K562 (cell line): ENCODE measurements at regions not wholly inside any gene's neighbourhood (a gene's known extent, or its start where the extent isn't known, plus 50 kb on each side); places are given as distances from the start of the nearest gene placed in this dataset.

Experiments used
- C11orf30 ChIP-seq: fragments of 450-650 bp; IDR thresholded peaks from 2 replicates; pipeline ENCODE4 v1.6.1; 2016; ENCODE audit warnings: low read depth, mild to moderate bottlenecking
- CBX2 ChIP-seq: fragments of 200-600 bp; sonication (generic); IDR thresholded peaks from one replicate; pipeline ENCODE4 v1.6.1; 2012; ENCODE audit warnings: mild to moderate bottlenecking, low read length, inconsistent platforms; ENCODE audit not compliant: insufficient read depth, poor library complexity, severe bottlenecking
- CHD2 ChIP-seq: IDR thresholded peaks from 2 replicates; pipeline ENCODE4 v1.6.1; 2011; ENCODE audit warnings: low read depth, low read length
- HDAC8 ChIP-seq: fragments of 450-650 bp; IDR thresholded peaks from 2 replicates; pipeline ENCODE4 v1.6.1; 2016; ENCODE audit warnings: mild to moderate bottlenecking, missing genetic modification characterization, moderate library complexity, missing compliant biosample characterization
- NCOA2 ChIP-seq, 2 experiments: fragments of 450-650 bp; IDR thresholded peaks; 2 replicates each; pipeline ENCODE4 v1.6.1; 2018; ENCODE audit warnings: mild to moderate bottlenecking in 2 of 2, moderate library complexity in 1 of 2; ENCODE audit not compliant: partially characterized antibody in 2 of 2
- NFRKB ChIP-seq: fragments of 450-650 bp; IDR thresholded peaks from 2 replicates; pipeline ENCODE4 v1.6.1; 2016; ENCODE audit warnings: low read depth
- NR2C1 ChIP-seq, 2 experiments: fragments of 450-650 bp; IDR thresholded peaks; 2 replicates each; pipeline ENCODE4 v1.6.1; 2017; ENCODE audit warnings: mild to moderate bottlenecking in 2 of 2, antibody characterized with exemption in 1 of 2, inconsistent platforms in 1 of 2, missing compliant biosample characterization in 1 of 2, missing genetic modification characterization in 1 of 2
- SIN3A ChIP-seq, 2 experiments: fragments of 150-350 bp in 1 of 2; IDR thresholded peaks; 2 replicates each; pipeline ENCODE4 v1.6.1; 2011 to 2016; ENCODE audit warnings: borderline replicate concordance in 2 of 2, low read depth in 2 of 2, low read length in 2 of 2, mild to moderate bottlenecking in 2 of 2, moderate library complexity in 2 of 2; ENCODE audit not compliant: control insufficient read depth in 1 of 2
- THRAP3 ChIP-seq: fragments of 450-650 bp; IDR thresholded peaks from 2 replicates; pipeline ENCODE4 v1.6.1; 2016; ENCODE audit warnings: mild to moderate bottlenecking, inconsistent platforms, borderline replicate concordance
- TRIM24 ChIP-seq, 2 experiments: fragments of 450-650 bp; IDR thresholded peaks; 2 replicates each; pipeline ENCODE4 v1.6.1; 2016
- ZBTB7A ChIP-seq: IDR thresholded peaks from 2 replicates; pipeline ENCODE4 v1.6.1; 2011; ENCODE audit warnings: low read depth, mild to moderate bottlenecking, low read length, moderate library complexity, borderline replicate concordance; ENCODE audit not compliant: control insufficient read depth
- ZEB2 ChIP-seq: fragments of 450-650 bp; IDR thresholded peaks from 2 replicates; pipeline ENCODE4 v1.6.1; 2016
- ZNF175 ChIP-seq: fragments of 200-800 bp; sonication (Bioruptor generic); IDR thresholded peaks from 2 replicates; pipeline ENCODE4 v1.6.1; 2016; ENCODE audit warnings: low read depth, mild to moderate bottlenecking, missing genetic modification characterization, missing compliant biosample characterization
- ZNF184 ChIP-seq: sonication (generic); formaldehyde crosslinking; IDR thresholded peaks from 2 replicates; pipeline ENCODE4 v1.5.0; 2020; ENCODE audit warnings: missing genetic modification reagents
- ZNF197 ChIP-seq: fragments of 200-800 bp; sonication (Bioruptor generic); IDR thresholded peaks from 2 replicates; pipeline ENCODE4 v1.6.1; 2016; ENCODE audit warnings: low read depth, missing genetic modification characterization, missing compliant biosample characterization
- ZNF23 ChIP-seq: fragments of 250-450 bp; sonication (Bioruptor Pico); IDR thresholded peaks from 2 replicates; pipeline ENCODE4 v1.4.0; 2020; ENCODE audit warnings: mild to moderate bottlenecking
- ZNF324 ChIP-seq: fragments of 250-450 bp; sonication (Bioruptor Pico); IDR thresholded peaks from 2 replicates; pipeline ENCODE4 v1.4.0; 2020; ENCODE audit warnings: mild to moderate bottlenecking
- ZNF41 ChIP-seq: fragments of 250-450 bp; sonication (Bioruptor Pico); conservative IDR thresholded peaks from 2 replicates; pipeline ENCODE4 v1.4.0; 2020; ENCODE audit warnings: mild to moderate bottlenecking
- ZNF584 ChIP-seq: fragments of 200-800 bp; sonication (Bioruptor generic); IDR thresholded peaks from 2 replicates; pipeline ENCODE4 v1.6.1; 2016; ENCODE audit warnings: low read depth, mild to moderate bottlenecking, missing genetic modification characterization, missing compliant biosample characterization
- TF ChIP-seq, protein P1 (sequence below): sonication (generic); formaldehyde crosslinking; IDR thresholded peaks from 2 replicates; pipeline ENCODE4 v1.8.0; 2022; ENCODE audit warnings: mild to moderate bottlenecking, missing genetic modification reagents
- TF ChIP-seq, protein P2 (sequence below), 2 experiments: fragments of 450-650 bp in 1 of 2; sonication (generic) in 1 of 2; formaldehyde crosslinking; conservative IDR thresholded peaks; 2 replicates each; pipeline versions ENCODE4 v1.4.0 to v1.8.1; 2020 to 2022; ENCODE audit warnings: mild to moderate bottlenecking in 1 of 2, missing genetic modification reagents in 1 of 2
- TF ChIP-seq, protein P3 (sequence below), 2 experiments: IDR thresholded peaks; 2 replicates each; pipeline ENCODE4 v1.6.1; 2011; ENCODE audit warnings: borderline replicate concordance in 1 of 2, control low read depth in 1 of 2, low read depth in 1 of 2, low read length in 1 of 2, mild to moderate bottlenecking in 1 of 2, mixed read lengths in 1 of 2, moderate library complexity in 1 of 2; ENCODE audit not compliant: insufficient read depth in 1 of 2, insufficient read length in 1 of 2, poor library complexity in 1 of 2, severe bottlenecking in 1 of 2; ENCODE audit errors: extremely low read depth in 1 of 2
- TF ChIP-seq, protein P4 (sequence below): fragments of 450-650 bp; formaldehyde crosslinking; IDR thresholded peaks from 2 replicates; pipeline ENCODE4 v1.4.0; 2020; ENCODE audit warnings: mild to moderate bottlenecking
- TF ChIP-seq, protein P5 (sequence below): fragments of 250-450 bp; sonication (Bioruptor Pico); IDR thresholded peaks from 2 replicates; pipeline ENCODE4 v1.5.0; 2021

DNA sequence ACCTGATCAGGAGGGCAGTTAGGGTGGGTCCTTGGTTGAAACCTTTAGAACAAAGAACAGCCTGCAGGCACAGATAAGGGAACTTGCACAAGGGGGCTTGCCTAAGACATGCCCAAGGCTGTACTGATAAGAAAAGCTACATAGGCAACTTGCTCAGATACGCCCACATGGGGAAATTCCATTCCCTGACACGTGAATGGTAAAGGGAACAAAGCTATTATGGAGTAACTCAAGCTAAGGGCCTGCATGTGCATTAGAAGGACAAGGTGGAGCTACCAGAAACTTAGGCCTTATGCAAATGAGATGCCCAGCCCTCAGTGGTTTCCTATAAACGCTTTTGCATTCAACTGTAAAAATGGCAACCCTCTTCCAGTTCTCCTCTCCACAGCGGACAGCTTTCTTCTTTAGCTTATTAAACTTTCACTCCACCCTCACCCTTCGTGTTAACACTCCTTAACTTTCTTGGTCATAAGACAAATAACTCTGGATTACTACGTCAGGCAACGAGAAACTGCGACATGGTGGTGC is 1192.1 kb upstream of the CELF2 start (continued):
- TF ChIP-seq, protein P1, sequence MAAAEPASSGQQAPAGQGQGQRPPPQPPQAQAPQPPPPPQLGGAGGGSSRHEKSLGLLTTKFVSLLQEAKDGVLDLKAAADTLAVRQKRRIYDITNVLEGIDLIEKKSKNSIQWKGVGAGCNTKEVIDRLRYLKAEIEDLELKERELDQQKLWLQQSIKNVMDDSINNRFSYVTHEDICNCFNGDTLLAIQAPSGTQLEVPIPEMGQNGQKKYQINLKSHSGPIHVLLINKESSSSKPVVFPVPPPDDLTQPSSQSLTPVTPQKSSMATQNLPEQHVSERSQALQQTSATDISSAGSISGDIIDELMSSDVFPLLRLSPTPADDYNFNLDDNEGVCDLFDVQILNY (CRISPR knock-in tag), result no peak
- no peak for TF ChIP-seq CHD2
- TF ChIP-seq ZNF197 (CRISPR knock-in tag), result peak; percentile 97
- TF ChIP-seq ZEB2, result 0 out of 2 replicates have a peak, but pooled peaks have one; percentile 66
- TF ChIP-seq, protein P2, sequence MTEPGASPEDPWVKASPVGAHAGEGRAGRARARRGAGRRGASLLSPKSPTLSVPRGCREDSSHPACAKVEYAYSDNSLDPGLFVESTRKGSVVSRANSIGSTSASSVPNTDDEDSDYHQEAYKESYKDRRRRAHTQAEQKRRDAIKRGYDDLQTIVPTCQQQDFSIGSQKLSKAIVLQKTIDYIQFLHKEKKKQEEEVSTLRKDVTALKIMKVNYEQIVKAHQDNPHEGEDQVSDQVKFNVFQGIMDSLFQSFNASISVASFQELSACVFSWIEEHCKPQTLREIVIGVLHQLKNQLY (CRISPR knock-in tag; conservative IDR thresholded peaks at IDR 0.05), result no peak
- no peak for TF ChIP-seq C11orf30
- TF ChIP-seq, protein P3, sequence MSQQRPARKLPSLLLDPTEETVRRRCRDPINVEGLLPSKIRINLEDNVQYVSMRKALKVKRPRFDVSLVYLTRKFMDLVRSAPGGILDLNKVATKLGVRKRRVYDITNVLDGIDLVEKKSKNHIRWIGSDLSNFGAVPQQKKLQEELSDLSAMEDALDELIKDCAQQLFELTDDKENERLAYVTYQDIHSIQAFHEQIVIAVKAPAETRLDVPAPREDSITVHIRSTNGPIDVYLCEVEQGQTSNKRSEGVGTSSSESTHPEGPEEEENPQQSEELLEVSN (IDR thresholded peaks at IDR 0.05; ENCODE audit: borderline replicate concordance in 1 of 2, extremely low read depth in 1 of 2, insufficient read depth in 1 of 2, insufficient read length in 1 of 2, low read depth in 1 of 2, low read length in 1 of 2, poor library complexity in 1 of 2, severe bottlenecking in 1 of 2), result peak in 1 of 2 experiments; percentile 22
- peak; percentile 81 for TF ChIP-seq ZNF324 (CRISPR knock-in tag)
- peak; percentile 96 for TF ChIP-seq HDAC8 (tag)
- peak; percentile 68; the same call in 1 of the 2 replicates for TF ChIP-seq ZBTB7A
- no peak for TF ChIP-seq CBX2
- peak; percentile 97 for TF ChIP-seq ZNF175 (CRISPR knock-in tag)
- 0 out of 2 replicates have a peak, but pooled peaks have one; percentile 30 for TF ChIP-seq NR2C1 (IDR thresholded peaks at IDR 0.05)
- TF ChIP-seq NR2C1 (tag; IDR thresholded peaks at IDR 0.05), result peak; percentile 95
- TF ChIP-seq ZNF41 (CRISPR knock-in tag), result peak; percentile 95
- TF ChIP-seq SIN3A (IDR thresholded peaks at IDR 0.05; ENCODE audit: borderline replicate concordance in 2 of 2, control insufficient read depth in 1 of 2, low read depth in 2 of 2, low read length in 2 of 2), result no peak
- TF ChIP-seq THRAP3, result no peak
- TF ChIP-seq ZNF23 (CRISPR knock-in tag), result peak; percentile 92
- no peak for TF ChIP-seq NCOA2 (IDR thresholded peaks at IDR 0.05; ENCODE audit: partially characterized antibody in 2 of 2)
- TF ChIP-seq NFRKB, result no peak
- TF ChIP-seq, protein P4, sequence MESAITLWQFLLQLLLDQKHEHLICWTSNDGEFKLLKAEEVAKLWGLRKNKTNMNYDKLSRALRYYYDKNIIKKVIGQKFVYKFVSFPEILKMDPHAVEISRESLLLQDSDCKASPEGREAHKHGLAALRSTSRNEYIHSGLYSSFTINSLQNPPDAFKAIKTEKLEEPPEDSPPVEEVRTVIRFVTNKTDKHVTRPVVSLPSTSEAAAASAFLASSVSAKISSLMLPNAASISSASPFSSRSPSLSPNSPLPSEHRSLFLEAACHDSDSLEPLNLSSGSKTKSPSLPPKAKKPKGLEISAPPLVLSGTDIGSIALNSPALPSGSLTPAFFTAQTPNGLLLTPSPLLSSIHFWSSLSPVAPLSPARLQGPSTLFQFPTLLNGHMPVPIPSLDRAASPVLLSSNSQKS (CRISPR knock-in tag), result peak; percentile 81; the same call in 1 of the 2 replicates
- TF ChIP-seq ZNF584, result peak; percentile 90
- TF ChIP-seq ZNF184 (CRISPR knock-in tag), result no peak
- peak; percentile 94 to 95 for TF ChIP-seq TRIM24 (IDR thresholded peaks at IDR 0.05)
- TF ChIP-seq, protein P5, sequence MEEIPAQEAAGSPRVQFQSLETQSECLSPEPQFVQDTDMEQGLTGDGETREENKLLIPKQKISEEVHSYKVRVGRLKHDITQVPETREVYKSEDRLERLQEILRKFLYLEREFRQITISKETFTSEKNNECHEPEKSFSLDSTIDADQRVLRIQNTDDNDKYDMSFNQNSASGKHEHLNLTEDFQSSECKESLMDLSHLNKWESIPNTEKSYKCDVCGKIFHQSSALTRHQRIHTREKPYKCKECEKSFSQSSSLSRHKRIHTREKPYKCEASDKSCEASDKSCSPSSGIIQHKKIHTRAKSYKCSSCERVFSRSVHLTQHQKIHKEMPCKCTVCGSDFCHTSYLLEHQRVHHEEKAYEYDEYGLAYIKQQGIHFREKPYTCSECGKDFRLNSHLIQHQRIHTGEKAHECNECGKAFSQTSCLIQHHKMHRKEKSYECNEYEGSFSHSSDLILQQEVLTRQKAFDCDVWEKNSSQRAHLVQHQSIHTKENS (CRISPR knock-in tag), result peak; percentile 62; the same call in 1 of the 2 replicates
